Adrenal gland (tissue), 9 donors: ENCODE measurements at regions not wholly inside any gene's neighbourhood (a gene's known extent, or its start where the extent isn't known, plus 50 kb on each side); places are given as distances from the start of the nearest gene placed in this dataset.
A peak's percentile ranks its signal among the peaks of the same experiment; 100 is the strongest.

ENCODE experiments used
- DNase-seq, 7 donors: peaks; one replicate each; pipeline ENCODE4 v3.0.0-alpha.2; 2019 to 2020
- H3K27ac ChIP-seq, 5 donors: fragments of 200-600 bp; sonication (generic) in 4 of 5; 1 replicate in 3 of 5; 2 replicates in 2 of 5; pipeline versions ENCODE4 v1.5.1 to v1.8.0; 2016 to 2020; ENCODE audit warnings: mild to moderate bottlenecking in 1 of 5
- H3K27me3 ChIP-seq: fragments of 200-600 bp; 2 replicates; pipeline ENCODE4 v1.8.0; 2021
- H3K36me3 ChIP-seq, 2 donors: fragments of 200-600 bp; replicated peaks in 1 of 2; 1 replicate in 1 of 2; 2 replicates in 1 of 2; pipeline versions ENCODE4 v1.5.1 to v1.8.0; 2018 to 2022
- H3K4me1 ChIP-seq, 2 donors: fragments of 200-600 bp; replicated peaks in 1 of 2; 1 replicate in 1 of 2; 2 replicates in 1 of 2; pipeline versions ENCODE4 v1.5.1 to v1.8.0; 2018 to 2021
- H3K4me3 ChIP-seq, 4 donors: fragments of 200-600 bp; sonication (generic) in 3 of 4; one replicate each; pipeline ENCODE4 v1.5.1; 2016 to 2018
- H3K9me3 ChIP-seq, 3 donors: fragments of 200-600 bp; sonication (generic) in 1 of 3; replicated peaks in 1 of 3; 1 replicate in 2 of 3; 2 replicates in 1 of 3; pipeline versions ENCODE4 v1.5.1 to v1.8.0; 2016 to 2021
- POLR2A ChIP-seq, 2 donors: fragments of 450-650 bp; IDR thresholded peaks; one replicate each; pipeline ENCODE4 v1.6.1; 2017; ENCODE audit warnings: antibody characterized with exemption in 2 of 2, mild to moderate bottlenecking in 2 of 2, moderate library complexity in 1 of 2
- WGBS, 4 donors: extraction: QIAGEN DNeasy Blood & Tissue Kit in 2 of 4; methylation state at CpG; one replicate each; pipeline versions ENCODE4 v1.1.5 to v1.1.7; 2013 to 2017; 5-methylcytosine and 5-hydroxymethylcytosine counted together
- intact Hi-C, 2 donors: fragments of 100-400 bp; cut with DNase I; formaldehyde crosslinking; loops; one replicate each; pipeline versions ENCODE4 v1.14.1 to v1.15.0; 2022 to 2023
- TF ChIP-seq, protein P1 (sequence below), 6 experiments: fragments of 450-650 bp in 4 of 6; fragments of 200-600 bp in 2 of 6; sonication (generic) in 1 of 6; IDR thresholded peaks; 1 replicate in 5 of 6; 2 replicates in 1 of 6; pipeline versions ENCODE4 v1.5.1 to v1.8.0; 2016 to 2021; ENCODE audit warnings: antibody characterized with exemption in 6 of 6, mild to moderate bottlenecking in 2 of 6, moderate library complexity in 1 of 6
- donor health status: healthy with polysubstance abuse.
- donor health status: Bipolar disorder and iron deficiency.
- donor health status: DM: yes; HTN: yes; CAD: no.
- donor health status: DM: no; HTN: no; CAD: no.
- donor health status: DM: no; HTN: no; CAD: no.

DNA sequence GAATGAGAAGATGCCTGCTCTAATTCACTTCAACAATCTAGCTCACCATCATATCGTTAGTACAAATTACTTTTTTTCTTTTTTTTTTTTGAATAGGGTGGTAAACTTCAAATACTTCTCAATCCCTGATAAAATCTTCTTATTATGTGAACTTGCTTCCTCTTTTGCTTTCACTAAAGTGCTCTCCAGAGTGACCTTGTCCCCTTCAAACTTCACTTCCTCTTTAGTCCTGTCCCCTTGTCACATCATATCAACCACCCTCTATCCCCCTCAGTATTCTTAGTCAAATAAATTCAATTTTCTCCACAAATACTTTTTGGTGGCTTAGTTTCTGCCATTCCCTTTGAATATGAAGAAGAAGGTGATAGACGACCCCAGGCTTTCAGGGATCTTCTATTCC, 124.9 kb upstream of the PLXNA2 start:
- intact Hi-C loops = loop anchor here in 1 of 2 donors (2.0 kb wide), 1 partner anchor 32 kb away; no protein-coding TSS in a partner anchor
- Histone ChIP-seq H3K36me3 (no peaks in the 10 kb centered on the region), H3K4me3 (no peak overlapping the region), H3K27ac (no peak overlapping the region), H3K27me3 (no peaks in the 10 kb centered on the region), H3K9me3 (no peaks in the 10 kb centered on the region), H3K4me1 (no peaks in the 10 kb centered on the region)
- no peak for TF ChIP-seq POLR2A (IDR thresholded peaks at IDR 0.05)
- TF ChIP-seq, protein P1, sequence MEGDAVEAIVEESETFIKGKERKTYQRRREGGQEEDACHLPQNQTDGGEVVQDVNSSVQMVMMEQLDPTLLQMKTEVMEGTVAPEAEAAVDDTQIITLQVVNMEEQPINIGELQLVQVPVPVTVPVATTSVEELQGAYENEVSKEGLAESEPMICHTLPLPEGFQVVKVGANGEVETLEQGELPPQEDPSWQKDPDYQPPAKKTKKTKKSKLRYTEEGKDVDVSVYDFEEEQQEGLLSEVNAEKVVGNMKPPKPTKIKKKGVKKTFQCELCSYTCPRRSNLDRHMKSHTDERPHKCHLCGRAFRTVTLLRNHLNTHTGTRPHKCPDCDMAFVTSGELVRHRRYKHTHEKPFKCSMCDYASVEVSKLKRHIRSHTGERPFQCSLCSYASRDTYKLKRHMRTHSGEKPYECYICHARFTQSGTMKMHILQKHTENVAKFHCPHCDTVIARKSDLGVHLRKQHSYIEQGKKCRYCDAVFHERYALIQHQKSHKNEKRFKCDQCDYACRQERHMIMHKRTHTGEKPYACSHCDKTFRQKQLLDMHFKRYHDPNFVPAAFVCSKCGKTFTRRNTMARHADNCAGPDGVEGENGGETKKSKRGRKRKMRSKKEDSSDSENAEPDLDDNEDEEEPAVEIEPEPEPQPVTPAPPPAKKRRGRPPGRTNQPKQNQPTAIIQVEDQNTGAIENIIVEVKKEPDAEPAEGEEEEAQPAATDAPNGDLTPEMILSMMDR (IDR thresholded peaks at IDR 0.05) = no peak
- 34 to 56% (median 40%) methylated on average over 2 of the region's 2 CpGs for WGBS, 4 donors
- DNase-seq = no peak

DNA sequence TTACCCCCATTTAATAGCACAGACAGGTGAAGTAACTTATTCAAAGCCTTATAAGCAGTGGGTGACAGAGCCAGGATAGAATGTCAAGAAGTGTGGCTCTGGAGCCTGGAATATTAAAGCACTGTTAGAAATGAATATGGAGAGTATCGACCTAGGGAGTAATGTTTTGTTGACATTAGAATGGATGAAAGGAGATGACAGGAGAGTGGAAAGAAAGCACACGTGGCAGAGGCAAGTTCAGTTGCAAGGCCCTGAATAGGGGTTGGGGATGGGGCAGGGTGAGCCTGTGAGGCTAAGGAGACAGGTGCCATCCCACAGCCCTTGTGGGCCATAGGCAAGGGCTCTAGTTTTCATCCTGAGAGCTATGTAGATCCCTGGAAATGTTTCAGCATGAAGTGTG, 125.5 kb upstream of the PLXNA2 start:
- H3K27ac ChIP-seq = no peak overlapping the region
- WGBS, 4 donors = 49 to 64% (median 51%) methylated on average over 2 of the region's 2 CpGs
- H3K4me3 ChIP-seq = no peak overlapping the region
- no peaks in the 10 kb centered on the region for H3K4me1 ChIP-seq
- no peak for DNase-seq
- H3K36me3 ChIP-seq = no peaks in the 10 kb centered on the region
- no peak for TF ChIP-seq POLR2A (IDR thresholded peaks at IDR 0.05)
- no peaks in the 10 kb centered on the region for H3K27me3 ChIP-seq
- H3K9me3 ChIP-seq = no peaks in the 10 kb centered on the region
- intact Hi-C loops = loop anchor here in 1 of 2 donors (2.0 kb wide), 1 partner anchor 31 kb away; no protein-coding TSS in a partner anchor

DNA sequence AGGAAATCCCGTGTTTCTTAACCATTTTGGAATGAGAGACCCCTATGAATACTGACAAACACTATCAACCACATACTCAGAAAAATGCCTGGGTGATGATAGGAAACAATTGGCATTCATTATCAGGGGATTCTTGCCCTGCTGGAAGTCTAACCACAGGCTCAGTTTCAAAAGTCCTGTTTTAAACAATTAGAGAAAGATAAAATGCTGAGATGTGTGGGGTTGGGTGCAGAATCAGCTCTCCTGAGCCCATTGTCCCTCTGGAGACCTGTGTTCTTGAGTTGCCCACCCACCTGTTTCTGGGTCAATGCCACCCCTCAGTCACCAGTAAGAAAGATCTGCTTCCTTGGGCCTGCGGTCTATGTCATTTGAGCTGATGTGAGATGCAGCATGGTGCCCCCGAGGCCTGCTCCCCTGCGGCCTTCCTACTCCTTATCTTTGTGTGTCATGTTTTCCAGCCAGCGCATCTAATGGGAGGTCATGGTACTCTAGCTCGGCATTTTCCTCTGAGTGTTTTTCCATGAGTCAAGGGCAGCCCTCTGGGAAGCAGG, 130.3 kb upstream of the PLXNA2 start:
- intact Hi-C loops = no loop called here

DNA sequence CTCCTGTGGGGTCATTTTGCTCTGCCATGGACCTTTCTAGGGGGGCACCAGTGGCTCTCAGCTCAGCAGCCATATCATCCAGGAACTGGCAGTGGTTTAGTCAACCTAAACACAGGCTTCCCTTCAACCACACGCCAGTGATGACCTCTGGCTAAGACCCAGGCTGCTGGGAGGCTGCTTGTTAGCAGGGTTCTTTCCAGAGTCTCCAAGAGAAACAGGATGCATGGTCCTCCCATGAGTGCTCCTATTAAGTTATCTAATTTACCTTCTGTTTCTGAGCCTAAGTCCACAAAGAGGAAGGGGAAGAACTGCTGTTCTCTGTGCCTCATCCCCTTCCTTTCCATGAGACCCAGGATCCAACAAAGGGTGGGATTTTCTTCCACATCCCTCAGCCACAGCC, 137.3 kb upstream of the PLXNA2 start:
- H3K4me3 ChIP-seq = no peak overlapping the region
- H3K36me3 ChIP-seq = no peaks in the 10 kb centered on the region
- H3K27ac ChIP-seq = no peak overlapping the region
- intact Hi-C loops = no loop called here
- H3K9me3 ChIP-seq = no peaks in the 10 kb centered on the region
- H3K27me3 ChIP-seq = no peaks in the 10 kb centered on the region
- H3K4me1 ChIP-seq = no peaks in the 10 kb centered on the region
- 10 to 70% (median 53%) methylated on average over 1 of the region's 1 CpG for WGBS, 4 donors
- DNase-seq = no peak
- no peak for TF ChIP-seq POLR2A (IDR thresholded peaks at IDR 0.05)
- TF ChIP-seq, protein P1 (IDR thresholded peaks at IDR 0.05) = no peak

More for the DNA sequence above, 130.3 kb upstream of the PLXNA2 start:
- Histone ChIP-seq H3K4me3 (no peak overlapping the region), H3K9me3 (no peaks in the 10 kb centered on the region), H3K27ac (peak overlapping the region in 1 of 5 donors; percentile 27), H3K4me1 (no peaks in the 10 kb centered on the region), H3K27me3 (no peaks in the 10 kb centered on the region), H3K36me3 (no peaks in the 10 kb centered on the region)
- WGBS, 4 donors = 37 to 65% (median 57%) methylated on average over 4 to 6 of the region's 6 CpGs
- peak in 5 of 7 donors; percentile 16 to 62 (median 27) for DNase-seq
- no peak for TF ChIP-seq POLR2A (IDR thresholded peaks at IDR 0.05)
- TF ChIP-seq, protein P1 (IDR thresholded peaks at IDR 0.05) = no peak
